ENCODE measurements at regions not wholly inside any gene's neighbourhood (a gene's known extent, or its start where the extent isn't known, plus 50 kb on each side); places are given as distances from the start of the nearest gene placed in this dataset.
A peak's percentile ranks its signal among the peaks of the same experiment; 100 is the strongest.

DNA sequence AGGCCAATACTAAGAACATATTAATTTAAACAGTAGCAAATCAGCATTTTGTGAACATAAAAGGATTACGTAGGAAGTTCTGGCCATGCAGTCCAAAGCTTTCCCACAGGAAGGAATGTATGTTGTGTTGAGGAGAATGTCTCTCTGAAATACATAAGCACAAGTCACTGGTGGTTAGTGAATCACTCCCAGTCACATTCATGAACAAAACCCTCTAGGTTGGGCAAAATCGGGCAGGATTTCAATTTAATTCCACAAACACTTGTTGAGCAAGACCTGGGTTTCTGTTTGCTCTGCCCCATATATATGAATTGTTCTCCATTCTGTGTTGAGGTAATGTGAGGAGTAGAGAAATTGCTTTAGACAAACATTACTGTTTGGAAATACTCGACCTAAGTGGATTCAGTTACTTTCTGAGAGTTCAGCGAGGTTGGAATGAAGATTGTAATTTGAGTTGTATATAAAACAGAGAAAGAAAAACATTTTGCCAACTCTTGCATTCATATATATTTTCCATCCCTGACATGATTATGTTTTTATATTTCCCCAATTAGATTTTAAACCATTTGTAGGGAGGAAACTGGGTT lies 127.6 kb upstream of the RPS23 start:
- H3K9me3 ChIP-seq (ENCODE audit: control insufficient read depth, low read length), result peaks cover 19% of the 10 kb centered on the region
- no peak overlapping the region for H3K9ac ChIP-seq (ENCODE audit: low read length)
- H3K4me1 ChIP-seq (ENCODE audit: control insufficient read depth, insufficient read depth, low read length), result peaks cover 18% of the 10 kb centered on the region
- no peaks in the 10 kb centered on the region for H3K27me3 ChIP-seq (replicated peaks; ENCODE audit: control insufficient read depth, insufficient read depth, low read length)
- peak; percentile 98 for DNase-seq (ENCODE audit: low read depth)
- H3K36me3 ChIP-seq (ENCODE audit: control insufficient read depth, insufficient read depth, low read length, severe bottlenecking), result no peaks in the 10 kb centered on the region
- no peak overlapping the region for H3K4me3 ChIP-seq (ENCODE audit: low read length)

DNA sequence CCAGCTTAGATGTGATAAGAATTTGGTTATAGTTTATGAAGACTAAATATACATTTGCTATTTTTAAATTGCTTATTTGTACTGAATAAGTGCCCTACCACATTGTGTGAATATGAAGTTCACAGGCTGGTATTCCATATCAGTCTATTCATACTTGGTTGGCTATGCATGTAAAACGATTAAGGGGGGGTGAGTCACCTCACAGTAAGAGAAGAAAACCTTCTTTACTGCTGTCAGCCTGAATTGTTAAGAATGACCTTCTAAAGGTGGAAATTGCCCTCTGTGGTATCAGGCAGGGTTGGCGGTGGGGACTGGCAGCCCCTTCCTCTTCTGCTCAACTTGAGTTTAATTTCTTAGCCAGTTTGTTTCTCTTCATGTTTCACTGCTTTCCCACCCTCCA lies 127.0 kb upstream of the RPS23 start:
- Histone ChIP-seq H3K9me3 (ENCODE audit: control insufficient read depth, low read length) (peaks cover 19% of the 10 kb centered on the region), H3K9ac (ENCODE audit: low read length) (no peak overlapping the region), H3K27me3 (replicated peaks; ENCODE audit: control insufficient read depth, insufficient read depth, low read length) (no peaks in the 10 kb centered on the region), H3K36me3 (ENCODE audit: control insufficient read depth, insufficient read depth, low read length, severe bottlenecking) (no peaks in the 10 kb centered on the region), H3K4me3 (ENCODE audit: low read length) (no peak overlapping the region), H3K4me1 (ENCODE audit: control insufficient read depth, insufficient read depth, low read length) (peaks cover 18% of the 10 kb centered on the region)
- DNase-seq (ENCODE audit: low read depth), result peak; percentile 71

DNA sequence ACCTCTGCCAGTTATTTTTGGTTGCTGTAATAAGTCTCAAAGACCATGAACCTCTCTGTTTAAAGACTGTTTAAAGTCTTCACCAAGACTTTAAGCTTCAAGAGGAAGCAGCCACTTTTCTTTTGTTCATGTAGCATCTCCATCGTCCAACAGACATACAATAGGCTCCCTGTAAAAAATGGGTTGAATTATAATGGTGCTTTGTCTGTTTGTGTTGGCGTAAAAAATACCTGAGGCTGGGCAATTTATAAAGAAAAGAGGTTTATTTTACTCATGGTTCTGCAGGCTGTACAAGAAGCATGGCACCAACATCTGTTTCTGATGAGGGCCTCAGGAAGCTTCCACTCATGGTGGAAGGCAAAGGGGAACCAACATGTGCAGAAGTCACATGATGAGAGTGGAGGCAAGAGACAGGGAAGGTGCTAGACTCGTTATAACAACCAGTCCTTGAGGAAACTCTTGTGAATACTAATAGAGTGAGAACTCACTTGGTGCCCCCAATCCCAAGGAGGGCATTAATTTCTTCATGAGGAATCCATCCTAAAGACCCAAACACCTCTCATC lies 126.3 kb upstream of the RPS23 start:
- H3K27me3 ChIP-seq (replicated peaks; ENCODE audit: control insufficient read depth, insufficient read depth, low read length), result no peaks in the 10 kb centered on the region
- H3K4me3 ChIP-seq (ENCODE audit: low read length), result no peak overlapping the region
- no peak for DNase-seq (ENCODE audit: low read depth)
- H3K36me3 ChIP-seq (ENCODE audit: control insufficient read depth, insufficient read depth, low read length, severe bottlenecking), result no peaks in the 10 kb centered on the region
- H3K4me1 ChIP-seq (ENCODE audit: control insufficient read depth, insufficient read depth, low read length), result peaks cover 18% of the 10 kb centered on the region
- H3K9ac ChIP-seq (ENCODE audit: low read length), result no peak overlapping the region
- peaks cover 19% of the 10 kb centered on the region for H3K9me3 ChIP-seq (ENCODE audit: control insufficient read depth, low read length)

DNA sequence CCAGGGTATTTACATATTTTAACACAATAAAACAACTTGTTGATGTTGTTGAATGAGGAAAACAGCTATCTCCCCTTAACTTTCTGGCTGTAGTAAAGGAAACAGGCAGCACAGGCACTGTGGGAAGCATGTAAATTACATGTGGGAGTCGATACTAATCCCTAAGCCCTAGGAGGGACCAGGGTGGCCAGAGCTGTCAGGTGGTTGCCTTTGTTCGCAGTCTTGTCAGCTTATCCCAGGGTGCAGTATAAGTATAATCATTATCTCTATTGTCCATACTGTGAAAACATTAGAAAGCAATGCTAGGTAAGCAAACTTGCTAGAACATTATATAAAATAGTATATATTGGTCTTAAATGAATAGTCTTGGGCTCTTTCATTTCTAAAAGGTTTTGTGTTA lies 125.6 kb upstream of the RPS23 start:
- Histone ChIP-seq H3K4me3 (ENCODE audit: low read length) (no peak overlapping the region), H3K9me3 (ENCODE audit: control insufficient read depth, low read length) (peaks cover 19% of the 10 kb centered on the region), H3K4me1 (ENCODE audit: control insufficient read depth, insufficient read depth, low read length) (peaks cover 18% of the 10 kb centered on the region), H3K9ac (ENCODE audit: low read length) (no peak overlapping the region), H3K36me3 (ENCODE audit: control insufficient read depth, insufficient read depth, low read length, severe bottlenecking) (no peaks in the 10 kb centered on the region), H3K27me3 (replicated peaks; ENCODE audit: control insufficient read depth, insufficient read depth, low read length) (no peaks in the 10 kb centered on the region)
- DNase-seq (ENCODE audit: low read depth), result no peak

DNA sequence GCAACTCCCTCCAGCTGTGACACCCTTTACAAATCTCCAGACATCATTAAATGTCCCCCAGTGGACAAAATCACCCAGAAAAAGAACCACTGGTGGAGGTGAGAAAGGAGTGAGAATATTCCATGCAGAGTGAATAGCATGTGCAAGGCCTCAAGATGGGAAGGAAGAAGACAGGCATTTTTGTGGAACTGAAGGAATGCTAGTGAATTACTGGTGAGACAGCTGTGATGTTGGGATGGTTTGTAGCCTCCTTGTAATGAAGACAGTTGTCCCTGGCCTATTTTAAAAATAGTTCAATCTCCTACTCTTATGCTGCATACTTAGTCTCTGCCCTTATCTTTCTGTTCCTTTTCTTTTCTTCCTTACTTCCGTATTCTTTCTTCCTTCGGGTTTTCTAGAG lies 124.9 kb upstream of the RPS23 start:
- H3K4me1 ChIP-seq (ENCODE audit: control insufficient read depth, insufficient read depth, low read length), result peaks cover 18% of the 10 kb centered on the region
- no peak overlapping the region for H3K4me3 ChIP-seq (ENCODE audit: low read length)
- H3K36me3 ChIP-seq (ENCODE audit: control insufficient read depth, insufficient read depth, low read length, severe bottlenecking), result no peaks in the 10 kb centered on the region
- H3K27me3 ChIP-seq (replicated peaks; ENCODE audit: control insufficient read depth, insufficient read depth, low read length), result no peaks in the 10 kb centered on the region
- DNase-seq (ENCODE audit: low read depth), result no peak
- H3K9me3 ChIP-seq (ENCODE audit: control insufficient read depth, low read length), result peaks cover 19% of the 10 kb centered on the region
- no peak overlapping the region for H3K9ac ChIP-seq (ENCODE audit: low read length)

DNA sequence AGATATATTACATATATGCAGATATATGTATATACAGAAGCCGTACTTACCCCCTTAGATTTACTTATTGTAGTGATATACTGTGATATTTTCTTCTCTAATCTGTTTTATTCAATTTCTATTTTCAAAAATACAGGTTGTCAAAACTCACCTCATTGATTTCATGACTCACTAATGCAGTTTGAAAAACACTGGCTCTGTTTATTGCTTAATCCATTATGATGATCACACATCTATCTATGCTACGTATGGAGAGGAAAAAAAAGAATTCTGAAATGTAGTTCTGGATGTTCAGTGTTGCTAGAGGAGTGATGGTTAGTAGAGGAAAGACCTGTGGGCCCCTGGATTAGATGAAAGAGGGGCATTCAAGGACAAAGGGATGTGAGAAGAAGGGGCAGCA lies 121.0 kb upstream of the RPS23 start:
- Histone ChIP-seq H3K36me3 (ENCODE audit: control insufficient read depth, insufficient read depth, low read length, severe bottlenecking) (no peaks in the 10 kb centered on the region), H3K4me3 (ENCODE audit: low read length) (no peak overlapping the region), H3K9ac (ENCODE audit: low read length) (no peak overlapping the region), H3K9me3 (ENCODE audit: control insufficient read depth, low read length) (peaks cover 6% of the 10 kb centered on the region), H3K27me3 (replicated peaks; ENCODE audit: control insufficient read depth, insufficient read depth, low read length) (no peaks in the 10 kb centered on the region), H3K4me1 (ENCODE audit: control insufficient read depth, insufficient read depth, low read length) (peaks cover 14% of the 10 kb centered on the region)
- DNase-seq (ENCODE audit: low read depth), result no peak

DNA sequence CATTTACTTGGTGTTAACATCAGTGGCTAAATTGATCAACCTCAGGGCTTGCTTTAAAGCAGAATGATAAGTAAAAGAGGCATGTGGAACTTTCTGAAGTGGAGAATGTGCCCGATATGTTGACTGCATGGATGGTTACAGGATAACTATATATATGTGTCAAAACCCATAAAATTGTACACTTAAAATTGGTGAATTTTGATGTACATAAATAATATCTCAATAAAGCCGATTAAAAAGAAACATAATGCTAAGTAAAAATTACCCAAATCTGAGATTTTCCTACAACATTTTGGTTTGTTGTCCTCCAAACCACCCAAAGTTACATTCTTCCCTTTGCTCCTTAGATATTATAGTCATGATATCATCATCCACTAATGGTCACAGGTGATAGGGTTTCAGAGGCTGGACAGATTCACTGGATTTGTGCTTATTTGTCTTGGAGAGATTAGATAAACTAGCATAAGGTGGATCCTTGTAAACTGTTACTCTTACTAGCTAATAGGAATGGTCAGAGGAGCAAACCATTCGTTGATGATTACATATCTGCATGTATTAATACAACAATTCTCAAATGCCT lies 119.7 kb upstream of the RPS23 start:
- H3K36me3 ChIP-seq (ENCODE audit: control insufficient read depth, insufficient read depth, low read length, severe bottlenecking), result no peaks in the 10 kb centered on the region
- no peaks in the 10 kb centered on the region for H3K27me3 ChIP-seq (replicated peaks; ENCODE audit: control insufficient read depth, insufficient read depth, low read length)
- no peak overlapping the region for H3K4me3 ChIP-seq (ENCODE audit: low read length)
- no peak for DNase-seq (ENCODE audit: low read depth)
- H3K9ac ChIP-seq (ENCODE audit: low read length), result no peak overlapping the region
- no peaks in the 10 kb centered on the region for H3K9me3 ChIP-seq (ENCODE audit: control insufficient read depth, low read length)
- peaks cover 14% of the 10 kb centered on the region for H3K4me1 ChIP-seq (ENCODE audit: control insufficient read depth, insufficient read depth, low read length)

DNA sequence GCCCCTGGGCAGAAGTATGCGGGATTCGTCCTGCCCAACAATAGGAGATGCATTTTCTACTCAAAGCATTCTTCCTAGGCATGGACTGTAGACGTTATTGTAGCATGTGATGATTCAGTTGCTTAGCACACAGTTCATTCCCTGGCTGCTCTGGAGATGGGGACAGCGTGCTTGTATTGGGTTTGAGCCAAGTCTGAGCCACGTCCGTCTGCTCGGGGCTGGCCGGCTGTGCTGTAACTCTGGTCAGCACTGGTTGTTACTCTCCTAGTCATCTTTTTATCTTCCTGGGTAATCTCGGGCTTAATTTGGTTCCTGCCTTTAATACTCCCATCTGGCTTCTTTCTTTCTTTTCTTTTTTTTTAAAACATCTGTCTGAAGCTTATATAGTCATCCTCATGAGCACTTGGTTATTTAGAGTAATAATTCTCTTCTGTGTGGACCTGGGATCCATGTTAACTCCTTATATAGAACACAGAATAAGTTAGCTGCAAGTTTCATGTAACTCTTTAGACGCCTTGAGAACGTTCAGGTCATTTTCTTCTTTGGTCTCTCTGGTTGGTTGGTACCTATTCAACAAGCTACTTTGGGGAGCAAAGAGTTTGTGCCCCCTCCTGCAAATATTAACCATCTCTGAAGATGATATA lies 118.8 kb upstream of the RPS23 start:
- H3K27me3 ChIP-seq (replicated peaks; ENCODE audit: control insufficient read depth, insufficient read depth, low read length), result no peaks in the 10 kb centered on the region
- peak overlapping the region; percentile 44 for H3K9ac ChIP-seq (ENCODE audit: low read length)
- H3K36me3 ChIP-seq (ENCODE audit: control insufficient read depth, insufficient read depth, low read length, severe bottlenecking), result no peaks in the 10 kb centered on the region
- no peak overlapping the region for H3K4me3 ChIP-seq (ENCODE audit: low read length)
- no peaks in the 10 kb centered on the region for H3K9me3 ChIP-seq (ENCODE audit: control insufficient read depth, low read length)
- H3K4me1 ChIP-seq (ENCODE audit: control insufficient read depth, insufficient read depth, low read length), result peaks cover 14% of the 10 kb centered on the region
- peak; percentile 98 for DNase-seq (ENCODE audit: low read depth)

DNA sequence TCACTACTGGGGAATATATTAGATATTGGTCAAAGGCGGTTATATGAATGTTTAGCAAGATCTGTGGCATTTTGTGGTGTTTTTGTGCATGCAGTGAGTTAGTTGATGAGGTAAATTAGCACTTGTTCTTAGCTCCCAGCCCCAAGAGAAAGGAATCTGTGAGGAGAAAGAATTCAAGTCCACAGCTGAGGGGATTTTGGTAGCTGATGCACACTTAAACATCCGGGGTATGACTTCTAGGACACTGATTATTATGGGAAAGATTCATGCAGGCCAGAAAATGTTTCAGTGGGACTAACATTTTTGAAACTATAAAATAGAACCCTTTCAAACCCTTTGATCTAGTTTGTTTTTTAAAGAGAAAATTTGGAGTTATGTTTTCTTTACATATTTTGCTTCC lies 118.2 kb upstream of the RPS23 start:
- H3K9me3 ChIP-seq (ENCODE audit: control insufficient read depth, low read length), result no peaks in the 10 kb centered on the region
- H3K4me1 ChIP-seq (ENCODE audit: control insufficient read depth, insufficient read depth, low read length), result peaks cover 14% of the 10 kb centered on the region
- H3K9ac ChIP-seq (ENCODE audit: low read length), result peak overlapping the region; percentile 35
- DNase-seq (ENCODE audit: low read depth), result peak; percentile 55
- no peaks in the 10 kb centered on the region for H3K27me3 ChIP-seq (replicated peaks; ENCODE audit: control insufficient read depth, insufficient read depth, low read length)
- H3K4me3 ChIP-seq (ENCODE audit: low read length), result no peak overlapping the region
- no peaks in the 10 kb centered on the region for H3K36me3 ChIP-seq (ENCODE audit: control insufficient read depth, insufficient read depth, low read length, severe bottlenecking)

DNA sequence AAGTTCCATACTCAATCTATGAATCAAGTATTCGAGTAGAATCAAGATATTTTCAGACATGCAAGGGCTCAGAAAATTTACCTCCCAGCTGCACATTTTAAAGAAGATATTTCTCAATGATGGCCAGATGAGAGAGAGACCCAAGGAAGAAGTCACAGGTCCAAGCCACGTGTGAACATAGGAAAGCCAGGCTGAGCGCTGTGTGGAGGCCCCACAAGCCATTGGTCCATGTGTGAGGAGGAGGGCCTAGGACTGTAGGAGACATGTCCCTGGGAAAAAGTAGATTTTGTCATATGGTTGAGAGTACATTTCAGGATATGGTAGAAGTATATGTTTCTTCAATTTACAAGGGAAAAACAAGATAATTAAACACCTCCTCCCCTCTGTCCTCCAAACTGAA lies 115.8 kb upstream of the RPS23 start:
- H3K9me3 ChIP-seq (ENCODE audit: control insufficient read depth, low read length), result no peaks in the 10 kb centered on the region
- no peak overlapping the region for H3K9ac ChIP-seq (ENCODE audit: low read length)
- DNase-seq (ENCODE audit: low read depth), result no peak
- H3K36me3 ChIP-seq (ENCODE audit: control insufficient read depth, insufficient read depth, low read length, severe bottlenecking), result no peaks in the 10 kb centered on the region
- H3K4me3 ChIP-seq (ENCODE audit: low read length), result no peak overlapping the region
- peaks cover 21% of the 10 kb centered on the region for H3K4me1 ChIP-seq (ENCODE audit: control insufficient read depth, insufficient read depth, low read length)
- H3K27me3 ChIP-seq (replicated peaks; ENCODE audit: control insufficient read depth, insufficient read depth, low read length), result no peaks in the 10 kb centered on the region

DNA sequence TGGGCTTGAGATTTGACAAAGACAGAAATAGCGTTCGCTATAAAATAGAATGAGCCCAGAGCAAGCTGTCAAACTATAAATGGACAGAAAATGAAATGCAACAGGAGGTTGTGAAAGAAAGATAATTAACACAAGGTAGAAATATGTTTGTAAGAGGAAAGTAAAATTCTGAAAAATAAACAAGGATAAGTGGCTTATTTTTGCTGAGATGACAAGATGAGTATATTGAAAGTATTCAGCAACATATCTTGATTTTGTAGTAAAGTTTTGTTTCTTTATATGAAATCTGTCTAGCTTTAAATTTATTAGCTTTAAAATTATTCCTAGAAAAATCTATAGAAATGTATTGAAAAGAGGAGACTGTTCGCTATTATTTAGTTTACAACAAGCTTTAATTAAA lies 111.9 kb upstream of the RPS23 start:
- Histone ChIP-seq H3K27me3 (replicated peaks; ENCODE audit: control insufficient read depth, insufficient read depth, low read length) (no peaks in the 10 kb centered on the region), H3K4me3 (ENCODE audit: low read length) (no peak overlapping the region), H3K36me3 (ENCODE audit: control insufficient read depth, insufficient read depth, low read length, severe bottlenecking) (no peaks in the 10 kb centered on the region), H3K9ac (ENCODE audit: low read length) (no peak overlapping the region), H3K9me3 (ENCODE audit: control insufficient read depth, low read length) (no peaks in the 10 kb centered on the region), H3K4me1 (ENCODE audit: control insufficient read depth, insufficient read depth, low read length) (peaks cover 25% of the 10 kb centered on the region)
- DNase-seq (ENCODE audit: low read depth), result no peak
